Vagina (tissue), 2 donors: ENCODE measurements at regions not wholly inside any gene's neighbourhood (a gene's known extent, or its start where the extent isn't known, plus 50 kb on each side); places are given as distances from the start of the nearest gene placed in this dataset.
A peak's percentile ranks its signal among the peaks of the same experiment; 100 is the strongest.

Source experiments
- DNase-seq, 2 donors: peaks; one replicate each; pipeline ENCODE4 v3.0.0-alpha.2; 2017; ENCODE audit errors: extremely low spot score in 2 of 2
- H3K27ac ChIP-seq: fragments of 200-600 bp; sonication (generic); one replicate; pipeline ENCODE4 v1.5.1; 2019
- H3K27me3 ChIP-seq: fragments of 200-600 bp; sonication (generic); one replicate; pipeline ENCODE4 v1.5.1; 2019
- H3K36me3 ChIP-seq, 2 donors: fragments of 200-600 bp; sonication (generic); one replicate each; pipeline ENCODE4 v1.5.1; 2017 to 2019
- H3K4me1 ChIP-seq: fragments of 200-600 bp; sonication (generic); one replicate; pipeline ENCODE4 v1.5.1; 2019
- H3K4me3 ChIP-seq, 2 donors: fragments of 200-600 bp; sonication (generic); 1 replicate in 1 of 2; 2 replicates in 1 of 2; pipeline ENCODE4 v1.5.1; 2016 to 2019
- H3K9me3 ChIP-seq: fragments of 200-600 bp; sonication (generic); one replicate; pipeline ENCODE4 v1.5.1; 2019
- CTCF ChIP-seq, 3 experiments: fragments of 450-650 bp in 2 of 3; fragments of 200-600 bp in 1 of 3; sonication (generic) in 1 of 3; IDR thresholded peaks; one replicate each; pipeline ENCODE4 v1.5.1; 2017 to 2019; ENCODE audit warnings: antibody characterized with exemption in 3 of 3, mild to moderate bottlenecking in 2 of 3, moderate library complexity in 2 of 3
- POLR2A ChIP-seq, 2 donors: fragments of 450-650 bp; IDR thresholded peaks; one replicate each; pipeline ENCODE4 v1.6.1; 2017; ENCODE audit warnings: antibody characterized with exemption in 2 of 2, mild to moderate bottlenecking in 2 of 2, moderate library complexity in 2 of 2
- POLR2AphosphoS5 ChIP-seq, 2 donors: sonication (generic); formaldehyde crosslinking; IDR thresholded peaks; one replicate each; pipeline ENCODE4 v1.9.0; 2017; ENCODE audit warnings: antibody characterized with exemption in 2 of 2, mild to moderate bottlenecking in 2 of 2, low read depth in 1 of 2; ENCODE audit not compliant: insufficient read depth in 1 of 2
- intact Hi-C: fragments of 100-400 bp; cut with DNase I; formaldehyde crosslinking; loops from one replicate; pipeline ENCODE4 v1.15.1; 2023

- H3K9me3 ChIP-seq, result peaks cover 6% of the 10 kb centered on the region
- no peak for TF ChIP-seq CTCF (IDR thresholded peaks at IDR 0.05)
- peak in 1 of 2 donors; percentile 42 for TF ChIP-seq POLR2AphosphoS5 (IDR thresholded peaks at IDR 0.05; ENCODE audit: insufficient read depth in 1 of 2, low read depth in 1 of 2)
- peaks cover 14% of the 10 kb centered on the region for H3K4me1 ChIP-seq
- intact Hi-C loops, result no loop called here
- no peaks in the 10 kb centered on the region for H3K36me3 ChIP-seq
- H3K4me3 ChIP-seq, result no peak overlapping the region
- DNase-seq, result no peak
- no peaks in the 10 kb centered on the region for H3K27me3 ChIP-seq
- no peak overlapping the region for H3K27ac ChIP-seq
Measured at GRCh38 chr4:31341601-31342359, 621.6 kb downstream of the PCDH7 start.

- TF ChIP-seq POLR2AphosphoS5 (IDR thresholded peaks at IDR 0.05; ENCODE audit: insufficient read depth in 1 of 2, low read depth in 1 of 2) (no peak), CTCF (IDR thresholded peaks at IDR 0.05) (no peak), POLR2A (IDR thresholded peaks at IDR 0.05) (no peak)
- no peaks in the 10 kb centered on the region for H3K27me3 ChIP-seq
- H3K4me1 ChIP-seq, result peaks cover 14% of the 10 kb centered on the region
- intact Hi-C loops, result no loop called here
- no peak overlapping the region for H3K27ac ChIP-seq
- H3K36me3 ChIP-seq, result no peaks in the 10 kb centered on the region
- H3K4me3 ChIP-seq, result no peak overlapping the region
- no peak for DNase-seq
- peaks cover 6% of the 10 kb centered on the region for H3K9me3 ChIP-seq
Measured at GRCh38 chr4:31343061-31343460, 622.9 kb downstream of the PCDH7 start.

- H3K4me1 ChIP-seq, result peaks cover 13% of the 10 kb centered on the region
- H3K27ac ChIP-seq, result no peak overlapping the region
- no peaks in the 10 kb centered on the region for H3K9me3 ChIP-seq
- intact Hi-C loops, result no loop called here
- no peaks in the 10 kb centered on the region for H3K36me3 ChIP-seq
- no peaks in the 10 kb centered on the region for H3K27me3 ChIP-seq
- TF ChIP-seq POLR2AphosphoS5 (IDR thresholded peaks at IDR 0.05; ENCODE audit: insufficient read depth in 1 of 2, low read depth in 1 of 2), result no peak
- TF ChIP-seq POLR2A (IDR thresholded peaks at IDR 0.05), result no peak
- no peak overlapping the region for H3K4me3 ChIP-seq
- DNase-seq, result no peak
Measured at GRCh38 chr4:31349907-31350306, 629.7 kb downstream of the PCDH7 start.

GRCh38 chr4:31351695-31352094 lies 631.5 kb downstream of the PCDH7 start:
- intact Hi-C loops, result no loop called here
- H3K36me3 ChIP-seq, result no peaks in the 10 kb centered on the region
- H3K9me3 ChIP-seq, result no peaks in the 10 kb centered on the region
- H3K27me3 ChIP-seq, result no peaks in the 10 kb centered on the region
- H3K4me3 ChIP-seq, result no peak overlapping the region
- peaks cover 13% of the 10 kb centered on the region for H3K4me1 ChIP-seq
- no peak for DNase-seq
- TF ChIP-seq POLR2AphosphoS5 (IDR thresholded peaks at IDR 0.05; ENCODE audit: insufficient read depth in 1 of 2, low read depth in 1 of 2), result no peak
- TF ChIP-seq POLR2A (IDR thresholded peaks at IDR 0.05), result no peak
- TF ChIP-seq CTCF (IDR thresholded peaks at IDR 0.05), result no peak
- no peak overlapping the region for H3K27ac ChIP-seq

GRCh38 chr4:31356839-31357238 lies 636.7 kb downstream of the PCDH7 start:
- H3K9me3 ChIP-seq, result no peaks in the 10 kb centered on the region
- H3K4me3 ChIP-seq, result no peak overlapping the region
- H3K27me3 ChIP-seq, result no peaks in the 10 kb centered on the region
- TF ChIP-seq CTCF (IDR thresholded peaks at IDR 0.05), result no peak
- no peak for TF ChIP-seq POLR2A (IDR thresholded peaks at IDR 0.05)
- TF ChIP-seq POLR2AphosphoS5 (IDR thresholded peaks at IDR 0.05; ENCODE audit: insufficient read depth in 1 of 2, low read depth in 1 of 2), result no peak
- no peaks in the 10 kb centered on the region for H3K4me1 ChIP-seq
- H3K36me3 ChIP-seq, result no peaks in the 10 kb centered on the region
- H3K27ac ChIP-seq, result no peak overlapping the region
- DNase-seq, result no peak
- intact Hi-C loops, result no loop called here
